Lung microvascular endothelial cell (primary cell): ENCODE measurements at regions not wholly inside any gene's neighbourhood (a gene's known extent, or its start where the extent isn't known, plus 50 kb on each side); places are given as distances from the start of the nearest gene placed in this dataset.

Experiments
- DNase-seq, 2 donors: peaks; one replicate each; pipeline versions ENCODE4 v3.0.0 to v3.0.0-alpha.2; 2010; ENCODE audit warnings: low read depth in 2 of 2

DNA sequence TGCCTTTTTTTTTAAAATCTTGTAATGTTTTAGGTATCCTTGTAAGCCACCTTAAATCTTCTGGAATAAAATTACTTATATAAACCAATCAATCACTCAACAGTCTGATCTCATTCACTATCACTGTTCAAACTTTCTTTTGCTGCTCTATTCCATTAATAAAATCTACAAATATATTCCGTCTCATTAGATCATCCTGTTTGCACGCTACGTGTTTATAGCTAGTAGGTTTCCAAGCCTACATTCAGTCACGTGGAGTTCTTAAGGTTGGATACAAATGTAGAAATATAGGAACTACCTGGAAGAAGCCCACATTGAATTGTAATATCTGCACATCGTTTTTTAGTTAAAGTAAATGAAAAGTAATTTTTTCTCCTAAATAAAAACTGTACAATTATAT, 274.8 kb upstream of the CNTN4 start:
- DNase-seq: no peak

DNA sequence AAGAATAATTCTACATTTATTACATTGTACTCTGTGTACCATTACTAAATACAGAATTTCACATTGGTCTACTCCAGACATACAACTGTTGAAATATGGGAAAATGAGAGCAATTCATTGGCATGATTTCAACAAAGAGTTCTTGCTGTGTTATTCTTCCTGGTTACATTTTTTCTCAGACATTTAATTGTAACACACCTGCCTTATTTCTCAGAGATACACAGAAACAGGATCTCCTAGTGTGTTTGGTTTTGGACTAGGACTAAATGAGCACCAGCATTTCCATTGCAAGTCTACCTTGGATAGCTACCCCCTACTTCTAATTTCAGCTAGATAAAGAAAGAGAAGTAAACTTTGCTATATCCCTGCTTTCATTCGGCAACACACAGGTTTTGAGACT, 274.3 kb upstream of the CNTN4 start:
- no peak for DNase-seq

DNA sequence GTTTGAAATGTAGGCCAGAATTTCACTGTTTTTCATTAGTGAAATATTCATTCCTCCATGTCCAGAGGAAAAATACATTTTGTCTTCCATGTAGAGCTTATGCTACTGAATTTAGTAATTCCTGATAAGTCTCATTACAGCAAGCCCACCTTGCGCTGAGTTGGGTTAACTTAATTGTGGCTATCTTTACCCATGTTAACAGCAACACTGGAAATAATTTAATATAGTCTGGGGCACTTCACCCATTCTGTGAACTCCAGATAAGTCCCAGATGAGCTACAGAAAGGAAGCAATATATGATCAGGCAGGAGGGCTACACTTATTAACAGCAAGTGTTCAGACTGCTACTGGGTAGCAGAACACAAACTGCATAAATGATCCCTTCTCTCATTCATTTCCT, 270.1 kb upstream of the CNTN4 start:
- DNase-seq: no peak

DNA sequence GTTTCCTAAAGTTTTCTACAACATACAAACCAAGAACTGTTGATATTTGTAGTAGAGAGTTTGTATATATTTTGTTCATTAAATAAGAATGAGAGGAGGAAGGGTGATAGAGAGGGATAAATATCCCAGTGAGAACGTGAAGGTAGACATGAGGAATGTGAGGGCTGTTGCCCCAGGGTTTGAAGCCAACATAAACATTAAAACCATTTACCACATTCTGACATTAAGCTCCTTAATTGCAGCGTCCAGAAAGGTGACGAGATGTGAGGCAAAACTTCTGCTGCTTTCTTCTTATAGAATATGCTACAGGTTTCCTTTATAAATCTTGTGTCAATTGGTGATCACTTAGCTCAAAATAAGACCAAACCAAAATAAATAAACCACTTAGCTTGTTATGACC, 267.8 kb upstream of the CNTN4 start:
- no peak for DNase-seq

DNA sequence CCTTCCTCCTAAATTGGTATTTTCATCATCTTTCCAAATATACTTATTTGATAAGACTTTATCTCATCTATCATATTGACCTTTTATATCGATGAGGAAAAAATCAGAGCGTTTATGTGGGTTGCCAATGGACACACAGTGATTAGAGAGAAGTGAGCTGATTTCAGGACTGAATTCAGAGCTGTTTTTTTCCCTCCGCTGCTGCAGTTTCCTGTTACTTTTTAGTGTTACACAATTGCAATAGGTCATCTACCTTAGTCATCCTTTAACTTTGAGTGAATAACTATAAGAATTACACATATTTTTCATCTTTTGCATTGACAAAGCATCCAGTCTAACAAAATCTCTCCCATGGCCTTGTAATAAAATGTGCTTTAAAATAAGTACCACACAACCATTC, 266.3 kb upstream of the CNTN4 start:
- DNase-seq: no peak

DNA sequence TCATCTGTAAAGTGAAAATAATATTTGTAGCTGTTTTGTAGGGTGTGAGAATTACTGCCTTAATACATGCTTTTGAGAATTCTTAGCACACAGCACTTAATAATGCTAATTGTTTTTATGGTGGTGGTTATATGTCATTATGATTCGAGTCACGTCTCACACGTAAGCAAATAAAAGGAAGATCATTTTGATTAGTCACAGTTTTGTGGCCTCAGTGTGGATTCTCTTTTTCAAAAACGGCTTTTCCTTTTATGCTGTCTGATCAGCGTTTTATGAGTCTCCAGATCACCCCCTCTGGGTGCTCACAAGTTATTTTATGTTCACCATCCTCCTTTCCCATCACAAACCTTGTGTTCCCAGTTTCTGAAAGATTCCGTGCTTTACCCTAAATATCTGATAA, 255.6 kb upstream of the CNTN4 start:
- DNase-seq: no peak

DNA sequence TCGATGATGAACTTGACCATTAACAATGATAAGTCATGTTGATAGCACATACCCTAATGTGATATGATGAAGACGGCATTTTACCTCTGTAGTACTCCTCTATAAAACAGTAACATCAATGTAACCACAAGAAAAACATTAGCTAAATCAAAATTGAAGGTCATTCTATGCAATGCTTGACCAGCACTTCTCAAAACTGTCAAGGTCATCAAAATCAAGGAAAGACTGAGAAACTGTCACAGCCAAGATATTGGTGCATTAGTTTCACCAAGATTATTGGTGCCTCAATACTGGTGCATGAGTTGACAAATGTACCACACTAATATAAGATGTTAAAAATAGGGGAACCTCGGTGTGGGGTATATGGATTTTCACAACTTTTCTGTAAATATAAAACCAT, 251.1 kb upstream of the CNTN4 start:
- DNase-seq: no peak

DNA sequence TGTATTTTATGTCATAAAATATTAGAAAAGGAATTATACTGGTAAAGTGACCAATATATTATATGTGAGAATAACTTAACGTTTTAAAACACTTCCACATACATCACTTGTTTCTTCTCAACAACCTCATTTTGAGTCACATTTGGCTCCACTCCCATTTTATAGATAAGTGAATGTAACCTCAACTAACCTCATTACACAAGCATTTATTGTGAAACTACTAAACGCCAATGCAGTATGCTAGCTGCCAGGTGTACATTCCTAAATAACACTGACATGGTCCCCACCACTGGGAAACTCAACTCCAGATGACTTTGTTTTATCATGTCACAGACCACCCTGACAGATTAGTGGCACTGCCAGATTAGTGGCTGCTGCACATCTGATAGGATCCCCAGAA, 249.7 kb upstream of the CNTN4 start:
- no peak for DNase-seq

DNA sequence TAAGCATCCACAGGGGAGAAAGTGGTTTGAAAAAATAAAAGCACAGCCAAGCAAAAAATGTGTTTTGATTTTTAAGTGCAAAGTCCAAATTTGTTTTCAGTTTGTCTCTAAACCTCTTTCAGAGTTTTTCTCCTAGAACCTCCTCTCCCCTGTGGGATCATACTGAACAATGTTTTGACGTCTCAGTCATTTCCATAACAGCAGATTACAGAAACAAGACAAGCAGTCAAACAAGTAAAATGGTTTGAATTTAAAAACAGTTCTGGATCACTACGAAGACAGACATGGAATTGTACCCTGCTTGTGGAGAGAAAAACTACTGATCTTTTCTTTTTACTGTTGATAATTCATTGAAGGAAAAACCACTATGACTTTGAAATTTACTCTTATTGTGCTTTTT, 245.7 kb upstream of the CNTN4 start:
- DNase-seq: no peak

DNA sequence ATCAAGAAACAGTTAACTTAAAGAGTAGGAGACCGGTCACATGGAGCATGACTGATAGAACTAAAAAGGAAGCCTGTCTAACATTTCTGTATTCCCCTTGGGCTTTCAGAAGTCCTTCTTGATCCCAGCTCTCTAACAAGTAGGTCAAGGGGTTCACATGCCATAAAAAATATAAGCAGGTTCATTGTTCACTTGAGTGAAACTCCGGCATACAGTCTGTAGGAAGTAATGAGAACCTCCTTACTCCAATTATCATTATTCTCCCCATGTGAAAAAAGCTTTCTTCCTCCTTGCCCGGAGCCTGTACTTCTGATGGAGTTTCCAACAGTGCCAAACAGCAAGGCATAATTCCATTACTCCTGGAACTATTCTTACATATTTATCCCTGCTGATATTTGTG, 242.8 kb upstream of the CNTN4 start:
- DNase-seq: no peak

DNA sequence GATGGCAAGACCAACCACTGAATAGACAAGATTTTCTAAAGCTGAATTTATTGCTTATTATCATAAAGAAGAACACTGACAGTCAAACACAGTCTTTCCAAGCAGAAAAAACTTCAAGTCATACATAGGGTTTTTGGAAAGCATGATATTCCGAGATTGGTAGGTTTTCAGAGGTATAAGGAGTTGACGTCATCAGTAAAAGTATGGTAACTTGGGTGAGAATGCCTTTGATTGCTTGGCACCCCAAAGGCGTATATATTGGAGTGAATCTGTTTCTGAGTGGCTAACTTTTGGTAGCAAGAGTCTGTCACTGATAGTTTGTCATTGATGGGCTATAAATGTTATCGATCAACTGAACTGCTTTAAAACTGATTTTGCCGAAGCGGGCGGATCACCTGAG, 227.9 kb upstream of the CNTN4 start:
- no peak for DNase-seq

DNA sequence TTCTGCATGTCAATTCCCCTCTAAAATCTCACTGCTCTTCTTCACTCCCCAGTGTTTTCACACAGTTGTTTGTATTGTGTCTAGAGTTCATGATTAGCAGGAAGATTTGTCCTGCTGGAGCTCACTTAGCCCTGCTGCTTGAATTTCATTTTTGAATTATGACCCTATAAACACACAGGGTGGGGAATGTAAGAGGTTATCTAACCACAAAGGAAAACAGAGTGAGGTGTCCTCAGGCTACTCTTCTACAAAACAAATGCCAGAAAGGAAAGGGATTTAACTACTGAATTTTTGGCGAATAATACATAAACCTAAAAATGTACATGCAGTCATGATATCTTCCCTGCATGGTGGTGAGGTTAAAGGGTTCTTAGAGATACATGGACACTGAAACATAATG, 215.1 kb upstream of the CNTN4 start:
- DNase-seq: no peak

DNA sequence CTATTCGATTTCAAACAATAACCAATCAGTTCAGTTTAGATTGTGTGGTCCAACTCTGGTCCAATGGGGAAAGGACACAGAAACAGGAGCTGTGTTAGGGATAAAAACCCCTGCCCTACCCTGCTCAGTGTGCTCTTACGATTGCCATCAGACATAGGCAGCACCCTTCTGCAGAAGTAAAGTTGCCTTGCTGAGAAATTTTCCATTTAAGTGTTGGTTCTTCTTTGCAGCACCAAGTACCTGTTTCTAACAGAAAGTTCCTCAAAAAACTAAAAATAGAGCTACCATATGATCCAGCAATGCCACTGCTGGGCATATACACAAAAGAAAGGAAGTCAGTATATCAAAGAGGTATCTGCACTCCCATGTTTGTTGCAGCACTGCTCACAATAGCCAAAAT, 206.2 kb upstream of the CNTN4 start:
- no peak for DNase-seq

DNA sequence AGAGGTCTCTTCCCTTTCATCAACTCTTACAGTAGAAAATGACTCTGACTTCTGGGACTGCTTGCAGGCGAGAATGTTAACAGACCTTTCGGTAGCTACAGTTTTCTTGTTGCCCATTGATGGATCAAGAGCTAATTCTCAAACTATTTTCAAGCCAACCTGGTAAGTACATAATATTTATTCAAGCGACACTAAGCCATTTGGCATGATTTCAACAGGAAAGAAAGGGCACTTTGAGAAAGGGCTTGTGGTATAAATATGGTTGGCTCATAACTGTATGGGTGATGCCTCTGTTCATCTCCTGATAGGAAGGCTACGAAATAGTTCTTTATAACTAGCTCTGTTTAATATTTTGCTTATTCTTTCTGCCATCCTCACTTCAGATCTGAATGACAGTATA, 196.2 kb upstream of the CNTN4 start:
- no peak for DNase-seq

DNA sequence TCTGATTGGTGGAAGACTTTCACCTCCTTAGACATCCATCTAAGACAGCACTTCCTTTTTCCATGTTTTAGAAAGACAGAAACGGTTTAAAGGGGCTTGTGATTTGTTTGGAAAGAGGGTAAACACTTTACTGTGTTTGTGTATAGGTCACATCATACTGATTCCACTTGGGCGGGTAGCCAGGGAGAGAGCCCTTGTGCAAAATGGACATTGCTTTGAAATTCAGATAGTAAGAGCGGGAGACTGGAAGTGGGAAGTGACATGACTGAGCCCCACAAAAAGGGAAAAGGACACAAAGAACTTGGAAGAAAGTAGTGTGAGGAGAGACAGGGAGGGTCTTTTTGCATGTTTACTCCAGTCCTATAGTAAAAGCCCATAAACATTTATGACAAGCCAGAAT, 195.6 kb upstream of the CNTN4 start:
- DNase-seq: no peak

DNA sequence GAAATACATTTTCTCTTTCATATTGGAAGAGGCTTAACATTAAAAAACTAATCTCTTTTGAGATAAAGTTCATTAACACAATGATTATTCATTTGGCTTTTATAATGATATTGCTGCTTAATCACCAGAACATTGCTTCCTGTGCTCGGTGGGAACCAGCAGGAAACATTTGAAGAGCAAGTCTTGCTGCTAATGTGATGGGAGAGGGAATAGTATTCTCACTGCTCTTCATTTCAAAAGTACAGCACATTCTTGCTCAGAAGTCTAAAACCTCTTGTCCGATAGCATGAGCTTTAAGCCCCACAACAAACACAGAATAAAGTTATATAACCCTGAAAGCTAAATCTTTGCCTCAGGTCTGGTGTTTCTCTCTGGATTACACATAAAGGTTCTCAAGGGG, 190.8 kb upstream of the CNTN4 start:
- DNase-seq: no peak

DNA sequence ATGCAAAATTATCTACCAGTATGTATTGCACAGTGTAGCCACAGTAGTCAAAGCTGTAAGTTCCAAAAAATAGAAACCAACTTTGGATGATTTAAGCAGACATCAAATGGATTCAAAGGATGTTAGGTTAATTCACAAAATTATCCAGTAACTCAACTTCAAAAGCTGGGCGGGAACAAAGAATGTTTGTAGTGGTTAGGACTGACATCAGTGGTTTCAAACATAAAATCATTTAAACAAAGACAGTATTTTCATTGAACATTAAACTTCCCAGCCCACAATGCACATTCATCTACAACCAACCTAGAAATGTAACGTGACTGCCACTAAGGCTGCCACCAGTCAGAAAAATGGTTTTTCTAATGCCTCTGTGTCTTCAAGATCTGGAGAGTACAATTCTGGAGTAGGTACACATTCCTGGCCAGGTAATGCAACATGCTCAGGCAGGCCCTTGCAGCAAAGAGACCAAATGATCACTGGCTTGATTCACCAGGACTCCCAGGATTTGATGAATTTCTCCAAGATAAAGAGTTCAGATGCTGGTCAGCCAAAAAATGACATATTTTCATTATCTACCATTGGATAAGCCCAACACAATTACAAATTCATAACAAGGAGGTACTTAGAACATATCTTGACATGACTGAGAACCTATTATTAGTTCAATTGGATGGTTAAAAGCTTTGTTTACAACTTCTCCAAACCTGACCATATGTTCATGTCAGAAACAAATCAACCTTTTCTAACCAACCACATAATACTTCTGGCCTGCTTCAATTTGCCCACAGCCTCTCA, 189.8 kb upstream of the CNTN4 start:
- no peak for DNase-seq

DNA sequence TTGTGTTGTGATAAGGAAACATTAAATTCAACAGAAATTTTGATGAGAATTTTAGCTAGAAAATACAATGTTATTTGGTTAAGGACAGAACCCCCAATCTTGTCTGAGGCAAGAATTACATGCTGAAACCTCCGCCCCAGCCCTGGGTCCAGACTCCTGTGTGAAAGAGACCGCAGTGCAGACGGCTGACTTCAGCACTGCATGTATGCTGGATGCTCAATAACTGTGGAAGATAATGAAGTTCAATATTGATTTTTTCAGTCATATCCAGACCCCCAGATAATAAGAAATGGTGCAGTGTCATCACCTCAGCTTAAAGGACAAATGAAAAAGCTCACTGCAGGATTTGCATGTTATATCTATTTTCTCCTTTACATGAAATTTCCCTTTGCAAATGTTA, 188.3 kb upstream of the CNTN4 start:
- no peak for DNase-seq

DNA sequence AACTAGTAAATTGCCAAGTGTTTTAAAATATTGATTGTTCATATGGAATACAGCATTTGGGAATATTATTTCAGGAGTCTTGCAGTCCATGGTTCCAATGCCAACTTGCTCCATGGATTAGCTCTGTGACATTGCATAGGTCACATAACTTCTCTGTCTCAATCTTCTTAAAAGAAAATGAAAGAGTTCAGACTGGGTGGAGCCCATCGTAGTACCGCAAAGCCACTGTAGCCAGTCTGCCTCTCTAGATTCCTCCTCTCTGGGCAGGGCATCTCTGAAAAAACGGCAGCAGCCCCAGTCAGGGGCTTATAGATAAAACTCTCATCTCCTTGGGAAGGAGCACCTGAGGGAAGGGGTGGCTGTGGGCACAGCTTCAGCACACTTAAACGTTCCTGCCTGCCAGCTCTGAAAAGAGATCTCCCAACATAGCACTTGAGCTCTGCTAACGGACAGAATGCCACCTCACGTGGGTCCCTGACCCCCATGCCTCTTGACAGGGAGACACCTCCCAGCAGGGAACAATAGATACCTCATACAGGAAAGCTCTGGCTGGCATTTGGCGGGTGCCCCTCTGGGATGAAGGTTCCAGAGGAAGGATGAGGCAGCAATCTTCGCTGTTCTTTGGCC, 168.8 kb upstream of the CNTN4 start:
- DNase-seq: no peak

DNA sequence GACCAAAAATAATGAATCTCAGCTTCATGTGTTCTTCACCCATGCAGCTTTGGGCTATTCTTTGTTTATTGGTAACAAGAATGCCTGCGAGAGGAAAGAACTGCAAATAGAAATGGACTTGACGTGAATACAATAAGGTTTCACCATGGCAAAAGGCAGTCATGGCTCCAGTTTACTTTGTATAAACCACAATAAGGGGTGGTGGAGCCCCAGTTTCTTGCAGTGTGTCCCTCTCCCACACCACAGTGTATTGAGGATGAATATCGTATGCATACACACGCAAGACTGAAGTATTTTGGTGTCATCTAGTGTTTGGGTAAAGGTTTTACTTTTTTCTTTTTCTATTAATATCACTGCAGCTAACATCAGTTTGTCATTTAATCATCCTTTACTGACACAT, 159.7 kb upstream of the CNTN4 start:
- DNase-seq: no peak

DNA sequence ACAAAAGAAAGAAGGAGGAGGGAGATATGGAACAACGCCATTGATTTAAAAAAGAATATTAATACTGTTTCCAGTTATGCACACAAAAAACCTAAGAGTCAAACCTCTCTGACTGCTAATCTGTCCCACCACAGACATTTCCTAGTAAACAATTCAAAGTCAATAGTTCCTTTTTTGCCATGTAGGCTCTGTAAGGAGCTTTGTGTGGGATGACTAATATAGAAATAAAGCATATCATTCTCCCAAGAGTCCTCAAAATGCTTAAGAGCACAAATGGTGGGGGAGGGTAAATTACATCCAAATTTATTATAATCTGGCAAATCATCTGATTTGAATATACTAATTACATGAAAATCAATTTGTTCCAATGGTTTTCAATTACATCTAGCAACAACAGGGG, 155.9 kb upstream of the CNTN4 start:
- DNase-seq: no peak

DNA sequence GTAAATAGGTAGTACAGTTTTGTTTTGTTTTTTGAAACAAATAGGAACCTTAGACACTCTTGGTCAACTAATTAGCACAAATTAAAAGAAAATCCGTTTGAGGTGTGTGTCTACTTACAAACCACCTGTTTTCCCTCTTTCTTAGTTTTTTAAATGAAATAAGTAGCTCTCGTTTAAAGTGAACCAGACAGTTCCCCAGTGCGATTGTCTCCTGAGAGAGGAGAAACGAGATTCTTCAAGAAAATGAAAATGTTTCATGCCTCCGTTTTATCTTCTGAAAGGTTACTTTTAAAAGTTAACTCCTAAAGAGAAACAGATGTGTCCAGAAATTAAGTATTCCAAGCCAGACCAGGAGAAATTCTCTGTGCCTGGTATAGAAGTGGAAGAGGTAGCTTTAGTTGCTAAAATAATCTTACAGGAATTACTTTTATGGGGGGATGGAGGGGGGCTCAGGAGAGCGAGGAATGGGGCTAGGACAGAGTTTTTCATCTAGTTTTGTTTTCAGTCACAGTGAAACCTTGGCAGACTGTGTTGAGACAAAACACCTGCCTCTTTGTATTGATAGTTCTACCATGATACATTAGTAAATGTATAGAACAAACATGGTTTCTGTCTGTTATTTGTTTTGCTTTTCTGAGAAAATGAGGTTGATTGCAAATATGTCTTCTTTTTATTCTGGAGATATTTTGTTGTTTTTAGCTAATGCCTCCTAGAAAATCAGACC, 155.1 kb upstream of the CNTN4 start:
- no peak for DNase-seq

DNA sequence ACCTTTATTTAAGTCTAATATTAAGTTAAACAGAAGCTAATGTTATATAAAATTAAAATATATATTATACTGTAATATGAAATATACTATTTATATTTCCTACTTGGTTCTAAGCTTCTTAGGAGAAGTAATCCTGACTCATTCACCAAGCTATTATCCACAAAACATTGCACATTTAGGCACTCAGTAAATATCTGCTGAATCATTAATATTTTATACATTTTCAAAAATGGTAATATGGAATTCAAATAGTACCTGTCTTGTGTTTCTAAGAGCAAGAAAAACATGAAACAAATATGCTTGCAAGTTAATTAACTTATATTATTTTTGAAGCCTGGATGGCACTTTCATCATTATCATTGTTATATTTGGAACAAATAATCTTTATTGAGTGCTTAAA, 153.0 kb upstream of the CNTN4 start:
- no peak for DNase-seq
